GM18873 (cell line): ENCODE measurements at regions not wholly inside any gene's neighbourhood (a gene's known extent, or its start where the extent isn't known, plus 50 kb on each side); places are given as distances from the start of the nearest gene placed in this dataset.
"Not testable (repeated sequence)": the region's sequence is repeated elsewhere in the genome, so short reads cannot be mapped to it uniquely, and the experiment has no call there.

Experiments
- ATAC-seq: cut with Tn5 transposase; IDR thresholded peaks from one replicate; pipeline ENCODE4 v1.9.1; 2021; ENCODE audit warnings: mild to moderate bottlenecking, moderate library complexity, moderate number of reproducible peaks; ENCODE audit not compliant: unreplicated experiment, low FRiP score

- ATAC-seq, result no peak
These were observed 1250.2 kb upstream of the CNTN5 start for GRCh38 chr11:97770570-97770969.

- no peak for ATAC-seq
These were observed 1248.0 kb upstream of the CNTN5 start for GRCh38 chr11:97772705-97773104.

GRCh38 chr11:97784388-97784787 lies 1236.4 kb upstream of the CNTN5 start:
- not testable (repeated sequence) for ATAC-seq

DNA sequence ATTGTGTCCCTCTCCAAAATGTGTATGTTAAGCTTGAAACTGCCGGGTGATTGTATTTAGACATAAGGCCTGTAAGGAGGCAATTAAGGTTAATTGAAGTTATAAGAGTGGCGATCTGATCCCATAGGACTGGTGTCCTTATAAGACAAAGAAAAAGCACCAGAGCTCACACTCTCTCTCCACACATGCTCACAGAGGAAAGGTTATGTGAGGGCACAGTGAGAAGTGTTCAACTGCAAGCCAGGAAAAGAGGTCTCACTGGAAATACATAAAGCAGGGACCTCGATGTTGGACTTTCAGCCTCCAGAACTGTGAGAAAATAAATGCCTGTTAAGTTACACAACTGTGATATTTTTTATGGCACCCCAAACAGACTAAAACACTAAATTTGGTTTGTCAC lies 1233.8 kb upstream of the CNTN5 start:
- no peak for ATAC-seq

GRCh38 chr11:97794876-97795275 lies 1225.9 kb upstream of the CNTN5 start:
- no peak for ATAC-seq

GRCh38 chr11:97800891-97801290 lies 1219.9 kb upstream of the CNTN5 start:
- no peak for ATAC-seq

- ATAC-seq, result no peak
These were observed 1206.3 kb upstream of the CNTN5 start for GRCh38 chr11:97814325-97814959.

DNA sequence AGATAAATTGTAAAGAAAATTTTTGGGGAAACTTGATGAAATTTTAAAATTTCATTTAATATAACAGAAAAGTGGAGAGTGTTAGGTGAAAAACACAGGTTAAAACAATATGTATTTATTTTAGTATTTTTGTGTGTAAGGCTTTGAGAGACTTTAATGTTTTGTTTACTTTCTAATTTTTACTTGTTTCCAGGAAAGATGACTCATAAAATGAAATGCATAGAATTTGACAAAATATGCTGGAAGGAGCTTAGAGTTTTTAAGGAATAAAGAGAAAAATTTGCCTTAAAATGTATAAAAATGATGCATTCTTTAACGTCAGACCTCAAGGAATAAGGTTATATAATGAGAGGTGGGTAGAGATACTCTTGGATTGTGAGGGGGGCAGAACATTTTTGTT lies 1205.1 kb upstream of the CNTN5 start:
- ATAC-seq, result no peak

DNA sequence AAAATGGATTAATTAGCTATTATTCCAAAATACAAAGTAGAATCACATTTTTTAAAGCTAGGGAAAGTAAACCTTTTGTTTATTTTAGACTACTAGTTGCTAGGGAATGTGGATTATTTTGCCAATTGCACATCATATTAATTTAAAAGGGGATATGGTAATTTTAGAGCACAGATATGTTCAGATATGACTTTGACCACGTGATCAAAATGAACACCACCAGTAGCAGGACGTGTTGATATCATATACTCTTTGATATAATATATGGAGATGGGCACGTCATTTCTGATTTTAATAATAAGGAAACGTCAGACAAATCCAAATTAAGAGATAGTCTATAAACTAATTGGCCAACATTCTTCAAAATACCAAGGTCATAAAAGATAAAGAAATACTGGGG lies 1188.3 kb upstream of the CNTN5 start:
- no peak for ATAC-seq

DNA sequence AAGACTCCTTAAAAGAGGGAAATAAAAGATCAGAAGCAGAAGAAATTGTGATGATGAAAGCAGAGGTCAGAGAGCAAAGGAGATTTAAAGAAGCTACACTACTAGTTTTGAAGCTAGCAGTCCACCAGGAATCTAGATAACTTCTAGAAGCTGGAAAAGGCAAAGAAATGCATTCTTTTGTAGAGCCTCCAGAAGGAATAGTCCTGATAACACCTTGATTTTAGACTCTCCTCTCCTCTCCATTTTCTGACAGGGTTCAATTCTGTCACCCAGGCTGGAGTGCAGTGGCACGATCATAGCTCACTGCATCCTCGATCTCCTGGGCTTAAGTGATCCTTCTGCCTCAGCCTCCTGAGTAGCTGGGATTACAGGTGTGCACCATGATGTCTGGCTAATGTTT lies 1187.3 kb upstream of the CNTN5 start:
- ATAC-seq, result no peak

DNA sequence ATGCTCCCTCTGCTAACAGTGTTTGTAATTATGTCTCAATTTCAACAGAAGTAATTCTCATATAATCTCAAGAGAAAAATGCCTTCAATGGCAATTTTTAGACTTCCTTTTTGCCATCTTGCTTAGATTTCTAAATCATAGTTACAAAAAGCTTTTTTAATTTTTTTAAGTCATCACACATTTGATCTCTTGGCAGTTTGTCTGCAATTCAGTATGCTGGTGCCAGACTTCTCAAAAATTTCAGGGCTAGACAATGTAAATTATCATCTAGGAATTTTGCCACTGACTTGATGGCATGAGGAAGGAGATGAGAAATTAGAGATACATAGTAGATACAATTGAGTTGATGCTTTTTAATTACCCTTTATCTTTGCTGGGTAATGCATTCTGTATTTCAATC lies 1176.7 kb upstream of the CNTN5 start:
- no peak for ATAC-seq

GRCh38 chr11:97847730-97848129 lies 1173.0 kb upstream of the CNTN5 start:
- no peak for ATAC-seq

DNA sequence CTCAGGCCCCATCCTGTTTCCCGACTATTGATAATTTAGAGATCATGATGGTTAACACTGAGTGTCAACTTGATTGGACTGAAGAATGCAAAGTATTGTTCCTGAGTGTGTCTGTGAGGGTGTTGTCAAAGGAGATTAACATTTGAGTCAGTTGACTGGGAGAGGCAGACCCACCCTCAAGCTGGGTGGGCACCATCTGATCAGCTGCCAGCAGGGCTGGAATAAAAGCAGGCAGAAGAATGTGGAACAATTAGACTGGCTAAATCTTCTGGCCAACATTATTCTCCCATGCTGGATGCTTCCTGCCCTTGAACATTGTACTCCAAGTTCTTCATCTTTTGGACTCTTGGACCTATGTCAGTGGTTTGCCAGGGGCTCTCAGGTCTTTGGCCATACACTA lies 1170.0 kb upstream of the CNTN5 start:
- no peak for ATAC-seq

DNA sequence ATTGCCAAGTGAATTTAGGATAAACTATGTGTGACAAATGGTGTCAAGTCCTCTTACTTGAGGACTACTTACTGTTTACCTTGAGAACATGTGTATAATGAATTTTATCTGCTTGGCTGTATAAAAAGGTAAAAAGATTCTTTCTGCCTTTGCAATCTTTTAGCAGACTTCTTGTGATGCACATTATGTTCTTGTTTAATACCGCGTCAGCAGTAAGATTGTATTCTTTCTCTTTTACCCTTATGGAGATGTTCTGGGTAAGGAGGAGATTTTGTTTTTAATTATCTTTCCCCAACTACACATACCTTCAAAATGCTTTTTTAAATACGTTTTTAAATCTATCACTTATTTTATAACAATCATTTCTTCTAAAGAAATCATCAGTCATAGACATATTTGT lies 1166.4 kb upstream of the CNTN5 start:
- no peak for ATAC-seq

- no peak for ATAC-seq
These were observed 1165.9 kb upstream of the CNTN5 start for GRCh38 chr11:97854877-97855276.

- no peak for ATAC-seq
These were observed 1164.1 kb upstream of the CNTN5 start for GRCh38 chr11:97856666-97857065.

- no peak for ATAC-seq
These were observed 1160.5 kb upstream of the CNTN5 start for GRCh38 chr11:97860237-97860636.

DNA sequence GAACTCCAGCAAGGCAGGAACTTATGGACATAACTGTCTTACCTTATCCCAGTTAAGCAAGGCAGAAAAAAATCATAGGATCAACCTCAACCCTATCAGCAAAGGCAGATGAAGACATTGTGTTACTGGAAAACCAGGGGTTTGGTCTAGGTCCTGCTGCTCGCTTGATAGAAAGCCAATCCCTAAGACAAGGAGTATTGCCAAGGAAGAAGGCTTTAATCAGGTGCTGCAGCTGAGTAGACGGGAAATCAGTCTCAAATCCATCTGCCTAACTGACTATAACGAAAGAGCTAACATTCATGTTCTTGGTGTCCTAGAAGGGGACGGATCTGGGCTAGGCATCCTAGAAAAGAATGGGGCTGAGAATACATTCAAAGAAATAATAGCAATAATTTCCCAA lies 1158.7 kb upstream of the CNTN5 start:
- no peak for ATAC-seq

DNA sequence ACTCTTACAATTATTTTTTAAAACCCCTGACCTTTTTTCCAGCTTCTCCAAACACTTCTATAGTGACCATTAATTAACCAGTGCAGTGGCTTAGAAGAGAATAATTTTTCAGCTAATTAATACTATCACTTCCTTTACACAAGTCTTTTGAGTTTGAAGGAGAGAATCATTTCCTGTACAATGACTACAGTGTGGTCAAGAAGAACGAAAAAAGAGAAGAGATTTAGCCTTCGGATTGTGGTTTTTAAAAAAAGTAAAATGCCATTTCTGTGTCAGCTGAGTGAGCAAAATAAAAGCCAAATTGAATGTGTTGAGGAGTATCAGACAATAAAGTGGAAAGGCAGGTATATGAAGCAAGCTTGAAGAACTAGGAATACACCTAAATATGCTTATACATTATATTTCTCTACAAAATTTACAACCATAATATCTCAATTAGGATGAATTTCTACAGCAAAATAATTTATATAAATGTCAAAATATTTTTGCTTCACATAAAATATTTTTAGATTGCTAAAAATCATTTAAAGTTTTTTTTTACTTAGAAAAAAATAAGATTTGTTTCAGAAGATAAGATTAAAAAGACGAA lies 1155.2 kb upstream of the CNTN5 start:
- ATAC-seq, result no peak

GRCh38 chr11:97871816-97872215 lies 1148.9 kb upstream of the CNTN5 start:
- no peak for ATAC-seq

DNA sequence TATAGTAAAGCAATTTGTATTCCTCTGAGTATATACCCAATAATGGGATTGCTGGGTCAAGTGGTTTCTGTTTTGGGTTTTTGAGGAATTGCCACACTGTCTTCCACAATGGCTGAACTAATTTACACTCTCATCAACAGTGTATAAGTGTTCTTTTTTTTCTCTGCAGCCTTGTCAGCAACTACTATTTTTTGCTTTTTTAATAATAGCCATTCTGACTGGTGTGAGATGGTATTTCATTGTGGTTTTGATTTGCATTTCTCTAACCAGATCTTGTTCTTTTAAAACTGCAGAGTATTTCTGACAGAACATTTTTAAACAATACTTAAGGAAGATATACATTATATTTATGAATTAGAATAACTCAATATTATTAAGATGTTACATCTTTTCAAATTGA lies 1140.5 kb upstream of the CNTN5 start:
- no peak for ATAC-seq

- ATAC-seq, result no peak
These were observed 1137.7 kb upstream of the CNTN5 start for GRCh38 chr11:97883086-97883485.

- ATAC-seq, result no peak
These were observed 1132.1 kb upstream of the CNTN5 start for GRCh38 chr11:97888641-97889040.
